ENCODE measurements at regions not wholly inside any gene's neighbourhood (a gene's known extent, or its start where the extent isn't known, plus 50 kb on each side); places are given as distances from the start of the nearest gene placed in this dataset.

DNA sequence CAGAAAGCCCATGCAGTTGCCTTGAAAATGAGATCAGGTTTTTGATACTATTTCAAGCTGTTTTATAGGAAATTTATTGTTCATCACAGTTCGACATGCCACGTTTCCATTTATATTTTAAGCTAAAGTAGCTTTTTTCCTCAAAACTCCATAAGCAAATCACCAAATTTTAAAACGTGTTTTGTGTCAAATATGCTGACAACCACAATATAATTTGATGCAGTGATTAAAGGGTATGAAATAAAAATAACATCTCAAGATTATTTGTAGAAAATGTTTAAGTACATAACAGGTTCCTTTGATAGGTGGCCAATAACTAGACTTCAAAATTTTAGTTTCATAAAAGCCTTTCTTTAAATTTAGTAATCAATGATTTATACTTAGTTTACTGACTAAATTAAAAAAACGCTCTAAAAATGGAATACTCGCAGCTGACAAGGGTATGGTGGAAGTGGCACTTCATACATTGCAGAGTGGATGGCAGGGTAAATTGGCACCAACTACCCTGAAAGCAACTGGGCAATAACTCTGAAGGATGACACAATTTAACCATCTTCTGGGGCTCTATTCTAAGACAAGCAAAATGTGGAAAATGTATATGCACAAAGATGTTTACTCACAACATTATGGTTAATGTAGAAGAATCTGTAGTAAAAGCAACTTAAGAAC is 481.6 kb downstream of the TNS3 start:
- Histone ChIP-seq H3K9ac (ENCODE audit: low read depth in 1 of 3, low read length in 3 of 3) (no peak overlapping the region), H3K27me3 (ENCODE audit: control insufficient read depth in 3 of 3, insufficient read depth in 3 of 3, low read length in 3 of 3) (no peaks in the 10 kb centered on the region), H3K4me3 (ENCODE audit: low read length in 3 of 3) (no peak overlapping the region), H3K9me3 (ENCODE audit: control insufficient read depth in 3 of 3, low read length in 3 of 3) (peaks cover 0 to 2% (median 0%) of the 10 kb centered on the region in 3 donors), H3K36me3 (ENCODE audit: control insufficient read depth in 3 of 3, insufficient read depth in 3 of 3, low read length in 3 of 3) (no peaks in the 10 kb centered on the region), H3K27ac (ENCODE audit: low read depth, low read length) (no peak overlapping the region), H3K4me1 (ENCODE audit: control insufficient read depth in 3 of 3, insufficient read depth in 3 of 3, low read length in 3 of 3) (no peaks in the 10 kb centered on the region)

DNA sequence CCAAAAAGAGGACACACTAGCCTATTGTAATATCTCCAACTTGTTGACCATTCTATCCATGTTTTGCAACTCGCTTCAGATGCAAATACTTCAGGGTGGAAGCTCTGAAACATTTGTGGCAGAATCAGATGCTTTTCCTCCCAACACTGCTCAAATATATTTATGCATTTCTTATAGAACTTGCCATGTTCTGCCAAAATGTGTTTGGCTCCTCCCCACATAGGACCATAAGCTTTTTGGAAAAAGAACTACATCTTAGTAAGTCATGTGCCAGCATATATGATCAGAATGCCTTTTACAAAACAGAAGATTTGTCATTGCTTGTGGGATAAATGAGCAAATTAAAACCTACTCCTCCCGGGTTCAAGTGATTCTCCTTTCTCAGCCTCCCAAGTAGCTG is 484.5 kb downstream of the TNS3 start:
- H3K36me3 ChIP-seq (ENCODE audit: control insufficient read depth in 3 of 3, insufficient read depth in 3 of 3, low read length in 3 of 3): no peaks in the 10 kb centered on the region
- H3K27ac ChIP-seq (ENCODE audit: low read depth, low read length): no peak overlapping the region
- no peaks in the 10 kb centered on the region for H3K4me1 ChIP-seq (ENCODE audit: control insufficient read depth in 3 of 3, insufficient read depth in 3 of 3, low read length in 3 of 3)
- H3K9ac ChIP-seq (ENCODE audit: low read depth in 1 of 3, low read length in 3 of 3): no peak overlapping the region
- H3K4me3 ChIP-seq (ENCODE audit: low read length in 3 of 3): no peak overlapping the region
- peaks cover 0 to 2% (median 0%) of the 10 kb centered on the region in 3 donors for H3K9me3 ChIP-seq (ENCODE audit: control insufficient read depth in 3 of 3, low read length in 3 of 3)
- no peaks in the 10 kb centered on the region for H3K27me3 ChIP-seq (ENCODE audit: control insufficient read depth in 3 of 3, insufficient read depth in 3 of 3, low read length in 3 of 3)

DNA sequence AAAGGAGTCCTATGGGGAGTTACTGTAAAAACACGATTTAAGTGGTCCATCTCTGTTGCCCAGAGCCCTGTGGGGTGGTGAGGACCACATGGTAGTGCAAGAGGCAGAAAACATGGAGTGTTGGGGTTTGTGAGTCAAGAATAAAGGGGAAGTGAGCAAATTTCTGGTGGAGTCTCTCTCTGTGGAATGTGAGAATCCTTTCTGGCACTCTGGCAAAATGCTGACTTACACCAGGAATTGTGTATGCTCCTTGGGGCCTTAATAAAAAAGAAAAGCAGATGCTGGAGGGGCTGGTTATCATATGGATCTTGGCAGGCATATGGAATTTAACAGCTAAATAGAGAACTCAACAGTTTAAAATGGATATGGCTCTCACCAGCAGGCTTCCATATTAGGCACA is 486.0 kb downstream of the TNS3 start:
- Histone ChIP-seq H3K4me1 (ENCODE audit: control insufficient read depth in 3 of 3, insufficient read depth in 3 of 3, low read length in 3 of 3) (no peaks in the 10 kb centered on the region), H3K27me3 (ENCODE audit: control insufficient read depth in 3 of 3, insufficient read depth in 3 of 3, low read length in 3 of 3) (no peaks in the 10 kb centered on the region), H3K4me3 (ENCODE audit: low read length in 3 of 3) (no peak overlapping the region), H3K36me3 (ENCODE audit: control insufficient read depth in 3 of 3, insufficient read depth in 3 of 3, low read length in 3 of 3) (no peaks in the 10 kb centered on the region), H3K9ac (ENCODE audit: low read depth in 1 of 3, low read length in 3 of 3) (no peak overlapping the region), H3K9me3 (ENCODE audit: control insufficient read depth in 3 of 3, low read length in 3 of 3) (no peaks in the 10 kb centered on the region), H3K27ac (ENCODE audit: low read depth, low read length) (no peak overlapping the region)

DNA sequence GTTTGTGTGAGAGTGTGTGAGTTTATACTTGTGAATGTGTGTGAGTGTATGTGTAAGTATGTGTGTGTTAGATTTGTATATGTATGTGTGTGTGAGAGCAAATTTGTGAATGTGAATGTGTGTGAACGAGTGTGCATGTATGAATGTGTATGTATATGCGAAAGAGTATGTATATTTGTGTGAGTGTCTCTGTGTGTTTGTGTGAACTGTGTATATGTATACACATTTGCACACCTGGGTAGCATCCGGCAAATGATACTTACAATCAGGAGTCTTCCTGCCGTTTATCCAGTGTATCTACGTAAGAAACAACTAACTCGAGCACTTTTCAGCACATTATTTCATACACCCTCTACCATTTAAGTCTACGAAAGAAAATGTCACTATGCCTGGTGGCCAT is 487.4 kb downstream of the TNS3 start:
- H3K9ac ChIP-seq (ENCODE audit: low read depth in 1 of 3, low read length in 3 of 3): no peak overlapping the region
- H3K4me1 ChIP-seq (ENCODE audit: control insufficient read depth in 3 of 3, insufficient read depth in 3 of 3, low read length in 3 of 3): no peaks in the 10 kb centered on the region
- H3K27ac ChIP-seq (ENCODE audit: low read depth, low read length): no peak overlapping the region
- H3K9me3 ChIP-seq (ENCODE audit: control insufficient read depth in 3 of 3, low read length in 3 of 3): no peaks in the 10 kb centered on the region
- H3K36me3 ChIP-seq (ENCODE audit: control insufficient read depth in 3 of 3, insufficient read depth in 3 of 3, low read length in 3 of 3): no peaks in the 10 kb centered on the region
- no peaks in the 10 kb centered on the region for H3K27me3 ChIP-seq (ENCODE audit: control insufficient read depth in 3 of 3, insufficient read depth in 3 of 3, low read length in 3 of 3)
- H3K4me3 ChIP-seq (ENCODE audit: low read length in 3 of 3): no peak overlapping the region

DNA sequence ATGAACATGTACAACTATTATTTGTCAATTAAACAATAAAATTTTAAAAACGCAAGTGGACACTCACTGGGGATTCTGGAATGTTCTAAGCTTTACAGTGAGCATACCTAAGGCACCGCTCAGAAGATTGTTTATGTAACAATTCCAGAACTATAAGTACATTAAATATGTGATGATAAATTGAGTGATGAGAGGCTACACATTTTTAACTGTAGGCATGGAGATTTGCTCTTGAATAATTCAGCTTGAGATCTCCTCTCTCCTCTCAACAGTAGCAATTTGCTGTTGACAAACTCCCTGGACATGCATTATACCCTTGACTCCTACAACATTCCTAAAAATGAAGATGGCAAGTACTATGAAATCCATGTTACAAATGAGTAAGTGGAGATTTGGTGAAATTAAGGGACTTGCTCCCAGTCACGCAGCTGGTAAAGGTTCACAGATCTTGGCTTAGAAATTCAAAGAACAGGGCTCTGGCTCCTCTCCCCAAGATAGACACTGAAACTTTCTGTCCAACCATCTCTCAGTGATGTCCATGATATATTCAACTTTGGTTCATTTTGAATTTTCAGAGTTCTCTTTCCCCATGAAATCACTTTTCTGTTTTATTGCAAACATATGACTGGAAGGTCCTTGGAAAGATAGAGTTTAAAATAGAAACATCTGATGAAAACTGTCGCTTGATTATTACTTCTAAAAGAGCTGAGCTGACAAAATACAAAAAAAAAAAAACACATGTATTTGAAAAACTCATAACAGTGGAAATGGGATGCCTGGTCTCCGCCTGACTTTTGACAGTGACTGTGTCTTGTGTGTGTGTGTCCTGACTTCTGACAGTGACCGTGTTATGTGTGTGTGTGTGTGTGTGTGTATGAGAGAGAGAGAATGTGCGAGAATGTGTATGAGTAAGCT is 488.3 kb downstream of the TNS3 start:
- no peaks in the 10 kb centered on the region for H3K36me3 ChIP-seq (ENCODE audit: control insufficient read depth in 3 of 3, insufficient read depth in 3 of 3, low read length in 3 of 3)
- H3K9me3 ChIP-seq (ENCODE audit: control insufficient read depth in 3 of 3, low read length in 3 of 3): no peaks in the 10 kb centered on the region
- H3K9ac ChIP-seq (ENCODE audit: low read depth in 1 of 3, low read length in 3 of 3): no peak overlapping the region
- peaks cover 5 to 7% (median 6%) of the 10 kb centered on the region in 3 donors for H3K4me1 ChIP-seq (ENCODE audit: control insufficient read depth in 3 of 3, insufficient read depth in 3 of 3, low read length in 3 of 3)
- H3K4me3 ChIP-seq (ENCODE audit: low read length in 3 of 3): no peak overlapping the region
- no peaks in the 10 kb centered on the region for H3K27me3 ChIP-seq (ENCODE audit: control insufficient read depth in 3 of 3, insufficient read depth in 3 of 3, low read length in 3 of 3)
- H3K27ac ChIP-seq (ENCODE audit: low read depth, low read length): no peak overlapping the region

DNA sequence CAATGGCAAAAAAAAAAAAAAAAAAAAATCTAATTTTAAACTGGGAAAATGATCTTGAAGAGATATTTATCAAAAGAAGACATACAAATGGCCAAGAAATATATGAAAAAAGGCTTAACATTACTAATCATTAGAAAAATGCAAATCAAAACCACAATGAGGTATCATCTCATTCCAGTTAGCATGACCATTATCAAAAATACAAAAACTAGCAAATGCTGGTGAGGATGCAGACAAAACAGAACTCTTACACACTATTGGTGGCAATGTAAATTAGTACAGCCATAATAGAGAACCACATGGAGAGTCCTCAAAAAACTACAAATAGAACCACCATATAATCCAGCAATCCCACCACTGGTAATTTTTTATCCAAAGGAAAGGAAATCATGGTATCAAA is 489.6 kb downstream of the TNS3 start:
- no peak overlapping the region for H3K27ac ChIP-seq (ENCODE audit: low read depth, low read length)
- H3K4me1 ChIP-seq (ENCODE audit: control insufficient read depth in 3 of 3, insufficient read depth in 3 of 3, low read length in 3 of 3): peaks cover 10 to 15% (median 13%) of the 10 kb centered on the region in 3 donors
- no peak overlapping the region for H3K9ac ChIP-seq (ENCODE audit: low read depth in 1 of 3, low read length in 3 of 3)
- H3K36me3 ChIP-seq (ENCODE audit: control insufficient read depth in 3 of 3, insufficient read depth in 3 of 3, low read length in 3 of 3): no peaks in the 10 kb centered on the region
- H3K27me3 ChIP-seq (ENCODE audit: control insufficient read depth in 3 of 3, insufficient read depth in 3 of 3, low read length in 3 of 3): no peaks in the 10 kb centered on the region
- no peak overlapping the region for H3K4me3 ChIP-seq (ENCODE audit: low read length in 3 of 3)
- H3K9me3 ChIP-seq (ENCODE audit: control insufficient read depth in 3 of 3, low read length in 3 of 3): no peaks in the 10 kb centered on the region

DNA sequence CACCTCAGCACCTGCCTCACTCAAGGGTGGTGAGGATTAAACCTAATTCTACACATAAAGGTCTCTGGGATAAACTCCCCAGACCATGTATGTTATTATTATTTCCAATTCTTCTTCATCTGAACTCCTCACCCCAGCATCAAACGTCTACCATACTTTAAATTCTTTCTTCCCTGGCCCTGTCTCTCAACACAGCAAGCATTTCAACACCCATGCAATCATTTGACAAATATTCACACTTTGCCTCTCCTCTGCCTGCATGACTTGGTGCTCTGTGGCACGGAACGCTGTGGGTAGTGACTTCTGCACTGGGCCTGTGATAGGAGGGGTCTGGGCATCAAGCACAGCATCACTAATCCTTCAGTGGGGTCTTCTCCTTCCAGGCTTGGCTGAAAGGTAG is 490.8 kb downstream of the TNS3 start:
- Histone ChIP-seq H3K9me3 (ENCODE audit: control insufficient read depth in 3 of 3, low read length in 3 of 3) (no peaks in the 10 kb centered on the region), H3K27ac (ENCODE audit: low read depth, low read length) (no peak overlapping the region), H3K4me3 (ENCODE audit: low read length in 3 of 3) (no peak overlapping the region), H3K9ac (ENCODE audit: low read depth in 1 of 3, low read length in 3 of 3) (no peak overlapping the region), H3K36me3 (ENCODE audit: control insufficient read depth in 3 of 3, insufficient read depth in 3 of 3, low read length in 3 of 3) (no peaks in the 10 kb centered on the region), H3K27me3 (ENCODE audit: control insufficient read depth in 3 of 3, insufficient read depth in 3 of 3, low read length in 3 of 3) (no peaks in the 10 kb centered on the region), H3K4me1 (ENCODE audit: control insufficient read depth in 3 of 3, insufficient read depth in 3 of 3, low read length in 3 of 3) (peaks cover 10 to 15% (median 13%) of the 10 kb centered on the region in 3 donors)

DNA sequence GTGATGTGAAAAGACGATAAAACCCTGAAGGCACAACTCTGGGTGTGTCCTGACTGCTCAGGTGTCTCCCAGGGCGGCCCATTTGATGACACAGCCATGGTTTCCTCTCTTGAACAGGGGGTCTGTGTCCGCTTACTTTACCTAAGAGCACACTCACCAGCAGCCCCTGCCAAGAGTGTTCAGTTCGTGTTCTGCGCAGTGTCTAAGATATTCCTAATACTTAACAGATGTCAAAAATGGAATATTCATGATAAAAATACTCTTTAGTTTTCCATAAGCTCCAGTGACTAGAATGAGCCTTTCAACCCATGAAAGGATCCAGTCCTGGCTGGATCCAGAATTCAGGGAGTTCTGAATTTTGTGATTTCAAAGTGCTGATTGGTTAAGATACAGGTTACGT is 492.4 kb downstream of the TNS3 start:
- no peaks in the 10 kb centered on the region for H3K36me3 ChIP-seq (ENCODE audit: control insufficient read depth in 3 of 3, insufficient read depth in 3 of 3, low read length in 3 of 3)
- no peaks in the 10 kb centered on the region for H3K27me3 ChIP-seq (ENCODE audit: control insufficient read depth in 3 of 3, insufficient read depth in 3 of 3, low read length in 3 of 3)
- peaks cover 10 to 15% (median 13%) of the 10 kb centered on the region in 3 donors for H3K4me1 ChIP-seq (ENCODE audit: control insufficient read depth in 3 of 3, insufficient read depth in 3 of 3, low read length in 3 of 3)
- H3K27ac ChIP-seq (ENCODE audit: low read depth, low read length): no peak overlapping the region
- H3K9me3 ChIP-seq (ENCODE audit: control insufficient read depth in 3 of 3, low read length in 3 of 3): no peaks in the 10 kb centered on the region
- no peak overlapping the region for H3K9ac ChIP-seq (ENCODE audit: low read depth in 1 of 3, low read length in 3 of 3)
- H3K4me3 ChIP-seq (ENCODE audit: low read length in 3 of 3): no peak overlapping the region

DNA sequence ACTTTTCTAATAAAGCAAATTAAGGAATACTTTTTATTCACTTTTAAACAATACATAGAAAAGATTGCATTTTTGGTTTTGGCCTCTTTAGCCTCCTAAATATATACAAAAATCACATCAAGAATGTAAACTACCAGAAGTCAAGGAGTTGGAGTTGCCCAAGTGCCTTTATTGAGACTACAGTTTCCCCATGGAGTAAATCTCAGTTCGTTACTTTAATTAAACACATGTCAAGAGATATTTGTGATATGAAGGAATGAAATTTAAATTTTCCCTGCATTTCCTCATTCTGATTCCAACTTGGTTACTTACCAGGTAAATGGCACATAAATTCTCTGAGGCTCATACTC is 492.9 kb downstream of the TNS3 start:
- Histone ChIP-seq H3K4me3 (ENCODE audit: low read length in 3 of 3) (no peak overlapping the region), H3K9me3 (ENCODE audit: control insufficient read depth in 3 of 3, low read length in 3 of 3) (no peaks in the 10 kb centered on the region), H3K36me3 (ENCODE audit: control insufficient read depth in 3 of 3, insufficient read depth in 3 of 3, low read length in 3 of 3) (no peaks in the 10 kb centered on the region), H3K4me1 (ENCODE audit: control insufficient read depth in 3 of 3, insufficient read depth in 3 of 3, low read length in 3 of 3) (peaks cover 10 to 15% (median 13%) of the 10 kb centered on the region in 3 donors), H3K27ac (ENCODE audit: low read depth, low read length) (no peak overlapping the region), H3K27me3 (ENCODE audit: control insufficient read depth in 3 of 3, insufficient read depth in 3 of 3, low read length in 3 of 3) (no peaks in the 10 kb centered on the region), H3K9ac (ENCODE audit: low read depth in 1 of 3, low read length in 3 of 3) (no peak overlapping the region)

DNA sequence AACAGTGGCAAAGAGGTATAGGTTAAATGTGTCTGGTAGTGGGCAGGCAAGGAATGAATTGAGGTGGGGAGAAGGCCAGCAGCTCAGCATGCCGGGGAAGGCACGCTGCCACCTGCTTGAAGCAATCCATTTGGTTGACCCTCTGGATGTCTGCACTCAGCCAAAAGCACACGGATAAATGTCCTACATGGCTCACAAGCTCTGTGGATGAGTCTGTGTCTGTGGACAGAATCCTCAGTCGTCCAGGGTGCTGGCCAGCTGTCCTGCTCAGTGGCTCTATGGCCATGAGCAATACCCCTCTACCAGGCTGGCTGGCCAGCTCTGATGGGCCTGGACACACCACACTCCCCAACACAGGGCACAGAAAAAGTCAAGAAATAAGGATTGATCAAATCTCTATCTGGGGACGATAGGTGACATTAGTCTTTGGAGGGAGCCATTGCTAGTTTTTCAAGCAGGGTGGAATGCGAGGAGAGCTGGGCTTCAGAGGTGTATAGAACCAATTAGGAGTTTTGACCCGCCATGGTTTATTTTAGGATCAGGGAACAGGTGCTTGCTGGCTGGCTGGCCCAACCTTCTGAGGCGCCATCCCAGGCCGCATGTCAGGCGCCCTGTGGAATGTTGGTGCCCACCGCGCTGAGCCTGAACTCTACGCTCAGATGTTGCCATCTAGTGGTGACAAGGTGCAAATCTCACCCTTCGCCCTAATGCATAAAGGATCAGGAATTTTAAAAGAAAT is 493.4 kb downstream of the TNS3 start:
- Histone ChIP-seq H3K4me1 (ENCODE audit: control insufficient read depth in 3 of 3, insufficient read depth in 3 of 3, low read length in 3 of 3) (peaks cover 10 to 15% (median 13%) of the 10 kb centered on the region in 3 donors), H3K27ac (ENCODE audit: low read depth, low read length) (peak overlapping the region; percentile 70), H3K27me3 (ENCODE audit: control insufficient read depth in 3 of 3, insufficient read depth in 3 of 3, low read length in 3 of 3) (no peaks in the 10 kb centered on the region), H3K9me3 (ENCODE audit: control insufficient read depth in 3 of 3, low read length in 3 of 3) (no peaks in the 10 kb centered on the region), H3K9ac (ENCODE audit: low read depth in 1 of 3, low read length in 3 of 3) (no peak overlapping the region), H3K4me3 (ENCODE audit: low read length in 3 of 3) (peak overlapping the region in 1 of 3 donors; percentile 41), H3K36me3 (ENCODE audit: control insufficient read depth in 3 of 3, insufficient read depth in 3 of 3, low read length in 3 of 3) (no peaks in the 10 kb centered on the region)

Data from skeletal muscle tissue (tissue), 3 donors.